ENCODE measurements at regions not wholly inside any gene's neighbourhood (a gene's known extent, or its start where the extent isn't known, plus 50 kb on each side); places are given as distances from the start of the nearest gene placed in this dataset.

DNA sequence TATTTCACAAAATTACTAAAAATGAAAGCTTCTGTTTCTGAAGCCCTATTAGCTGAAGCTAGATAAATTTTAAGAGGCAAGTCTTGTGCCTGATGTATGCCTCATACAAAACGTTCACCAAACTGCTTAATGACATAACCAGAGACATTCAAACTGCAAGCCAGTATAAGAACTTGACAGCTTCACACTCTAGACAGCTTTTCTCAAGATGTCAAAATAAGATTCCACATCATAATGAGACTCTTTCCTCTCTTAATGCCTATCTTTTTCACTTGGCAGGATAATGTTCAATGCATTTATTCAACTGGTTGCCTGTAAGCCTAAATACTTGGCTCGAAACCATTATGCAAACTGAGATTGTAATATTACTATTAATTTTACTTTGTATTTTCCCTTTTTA, 424.0 kb downstream of the LTN1 start:
- TF ChIP-seq USF1 (IDR thresholded peaks at IDR 0.05), result no peak
- TF ChIP-seq, protein P1, sequence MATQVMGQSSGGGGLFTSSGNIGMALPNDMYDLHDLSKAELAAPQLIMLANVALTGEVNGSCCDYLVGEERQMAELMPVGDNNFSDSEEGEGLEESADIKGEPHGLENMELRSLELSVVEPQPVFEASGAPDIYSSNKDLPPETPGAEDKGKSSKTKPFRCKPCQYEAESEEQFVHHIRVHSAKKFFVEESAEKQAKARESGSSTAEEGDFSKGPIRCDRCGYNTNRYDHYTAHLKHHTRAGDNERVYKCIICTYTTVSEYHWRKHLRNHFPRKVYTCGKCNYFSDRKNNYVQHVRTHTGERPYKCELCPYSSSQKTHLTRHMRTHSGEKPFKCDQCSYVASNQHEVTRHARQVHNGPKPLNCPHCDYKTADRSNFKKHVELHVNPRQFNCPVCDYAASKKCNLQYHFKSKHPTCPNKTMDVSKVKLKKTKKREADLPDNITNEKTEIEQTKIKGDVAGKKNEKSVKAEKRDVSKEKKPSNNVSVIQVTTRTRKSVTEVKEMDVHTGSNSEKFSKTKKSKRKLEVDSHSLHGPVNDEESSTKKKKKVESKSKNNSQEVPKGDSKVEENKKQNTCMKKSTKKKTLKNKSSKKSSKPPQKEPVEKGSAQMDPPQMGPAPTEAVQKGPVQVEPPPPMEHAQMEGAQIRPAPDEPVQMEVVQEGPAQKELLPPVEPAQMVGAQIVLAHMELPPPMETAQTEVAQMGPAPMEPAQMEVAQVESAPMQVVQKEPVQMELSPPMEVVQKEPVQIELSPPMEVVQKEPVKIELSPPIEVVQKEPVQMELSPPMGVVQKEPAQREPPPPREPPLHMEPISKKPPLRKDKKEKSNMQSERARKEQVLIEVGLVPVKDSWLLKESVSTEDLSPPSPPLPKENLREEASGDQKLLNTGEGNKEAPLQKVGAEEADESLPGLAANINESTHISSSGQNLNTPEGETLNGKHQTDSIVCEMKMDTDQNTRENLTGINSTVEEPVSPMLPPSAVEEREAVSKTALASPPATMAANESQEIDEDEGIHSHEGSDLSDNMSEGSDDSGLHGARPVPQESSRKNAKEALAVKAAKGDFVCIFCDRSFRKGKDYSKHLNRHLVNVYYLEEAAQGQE (IDR thresholded peaks at IDR 0.05; ENCODE audit: low read depth), result no peak
- no peak for TF ChIP-seq FOXM1 (IDR thresholded peaks at IDR 0.05; ENCODE audit: borderline replicate concordance, low read depth)
- TF ChIP-seq YY1 (IDR thresholded peaks at IDR 0.05; ENCODE audit: low read depth), result no peak

GRCh38 chr21:28561772-28562171, 430.9 kb downstream of the LTN1 start:
- TF ChIP-seq USF1 (IDR thresholded peaks at IDR 0.05) (no peak), CEBPB (IDR thresholded peaks at IDR 0.05) (no peak), TCF12 (IDR thresholded peaks at IDR 0.05; ENCODE audit: low read depth) (no peak), TEAD4 (IDR thresholded peaks at IDR 0.05) (no peak), EGR1 (IDR thresholded peaks at IDR 0.05) (no peak), CREB1 (IDR thresholded peaks at IDR 0.05; ENCODE audit: low read depth) (no peak), NFIC (IDR thresholded peaks at IDR 0.05) (no peak), YY1 (IDR thresholded peaks at IDR 0.05; ENCODE audit: low read depth) (no peak), TAF1 (IDR thresholded peaks at IDR 0.05; ENCODE audit: low read depth) (no peak), EP300 (IDR thresholded peaks at IDR 0.05; ENCODE audit: borderline replicate concordance) (no peak), ZBTB7A (IDR thresholded peaks at IDR 0.05; ENCODE audit: low read depth) (no peak), RAD21 (IDR thresholded peaks at IDR 0.05; ENCODE audit: low read depth) (no peak)
- TF ChIP-seq, protein P1 (IDR thresholded peaks at IDR 0.05; ENCODE audit: low read depth), result no peak

DNA sequence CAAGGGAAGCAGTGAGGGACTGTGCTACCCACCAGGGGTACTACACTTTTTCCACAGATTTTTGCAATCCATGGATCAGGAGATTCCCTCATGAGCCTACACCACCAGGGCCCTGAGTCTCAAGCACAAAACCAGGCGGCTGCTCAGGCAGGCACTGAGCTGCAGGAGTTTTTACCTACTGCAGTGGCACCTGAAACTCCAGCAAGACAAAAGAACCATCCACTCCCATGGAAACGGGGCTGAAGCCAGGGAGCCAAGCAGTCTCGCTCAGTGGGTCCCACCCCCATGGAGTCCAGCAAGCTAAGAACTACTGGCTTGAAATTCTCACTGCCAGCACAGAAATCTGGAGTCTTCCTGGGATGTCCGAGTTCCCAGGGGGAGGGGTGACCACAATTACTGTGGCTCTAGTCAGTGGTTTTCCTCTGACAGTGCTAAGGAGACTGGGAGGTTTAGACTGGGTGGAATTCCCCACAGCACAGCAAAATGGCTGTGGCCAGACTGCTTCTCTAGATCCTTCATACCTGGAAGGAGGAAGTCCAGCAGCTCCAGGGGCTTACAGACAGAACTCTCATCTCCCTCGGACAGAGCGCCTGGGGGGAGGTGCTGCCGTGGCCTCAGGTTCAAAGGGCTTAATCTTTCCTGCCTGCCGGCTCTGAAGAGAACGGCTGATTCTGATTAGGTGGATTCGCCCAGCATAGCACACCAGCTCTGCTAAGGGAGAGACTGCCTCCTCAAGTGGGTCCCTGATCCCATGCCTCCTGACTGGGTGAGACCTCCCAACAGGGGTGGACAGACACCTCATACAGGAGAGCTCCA, 437.8 kb downstream of the LTN1 start:
- TF ChIP-seq NFIC (IDR thresholded peaks at IDR 0.05) (no peak), ZBTB7A (IDR thresholded peaks at IDR 0.05; ENCODE audit: low read depth) (no peak), TCF12 (IDR thresholded peaks at IDR 0.05; ENCODE audit: low read depth) (no peak)

DNA sequence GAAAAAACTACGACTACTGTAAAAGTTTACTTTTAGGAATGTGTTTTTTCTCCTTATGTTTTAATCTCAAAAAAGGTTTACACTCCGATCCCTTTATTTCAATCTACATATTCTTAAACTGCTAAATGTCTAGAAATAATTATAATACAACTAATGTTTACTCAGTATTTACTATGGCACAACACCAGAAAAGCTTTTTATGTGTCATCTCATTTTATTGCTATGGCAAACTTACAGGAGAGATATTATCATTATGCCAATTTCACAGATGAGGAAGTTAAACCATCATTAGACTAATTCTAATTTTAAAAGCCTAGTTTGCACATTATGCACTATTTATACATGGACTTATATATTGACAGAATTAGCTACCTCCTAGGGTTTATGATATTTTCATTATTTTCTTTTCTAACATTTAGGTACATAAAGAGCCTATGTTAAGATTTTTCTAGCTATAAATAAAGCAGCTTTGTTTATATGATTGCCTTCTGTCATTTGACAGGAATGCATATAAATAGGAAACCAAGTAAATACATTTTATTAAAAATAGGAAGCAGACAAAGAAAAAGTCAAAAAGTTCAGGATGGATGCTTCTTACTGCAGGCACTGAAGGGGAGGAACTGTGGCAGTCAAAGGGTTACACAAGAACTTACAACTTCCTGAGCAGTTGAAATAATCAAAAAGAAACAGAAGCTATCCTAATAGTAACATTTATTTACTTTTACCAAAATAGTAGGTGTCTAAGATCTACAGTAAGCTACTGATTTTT, 442.4 kb downstream of the LTN1 start:
- TF ChIP-seq ZBTB7A (IDR thresholded peaks at IDR 0.05; ENCODE audit: low read depth) (no peak), NFIC (IDR thresholded peaks at IDR 0.05) (no peak), CREB1 (IDR thresholded peaks at IDR 0.05; ENCODE audit: low read depth) (no peak), YY1 (IDR thresholded peaks at IDR 0.05; ENCODE audit: low read depth) (no peak), TEAD4 (IDR thresholded peaks at IDR 0.05) (no peak), CEBPB (IDR thresholded peaks at IDR 0.05) (no peak), USF1 (IDR thresholded peaks at IDR 0.05) (no peak), EP300 (IDR thresholded peaks at IDR 0.05; ENCODE audit: borderline replicate concordance) (no peak), TCF12 (IDR thresholded peaks at IDR 0.05; ENCODE audit: low read depth) (no peak), EGR1 (IDR thresholded peaks at IDR 0.05) (no peak), RAD21 (IDR thresholded peaks at IDR 0.05; ENCODE audit: low read depth) (no peak), FOXM1 (IDR thresholded peaks at IDR 0.05; ENCODE audit: borderline replicate concordance, low read depth) (no peak), MAX (IDR thresholded peaks at IDR 0.05) (no peak), TAF1 (IDR thresholded peaks at IDR 0.05; ENCODE audit: low read depth) (no peak)
- TF ChIP-seq, protein P1 (IDR thresholded peaks at IDR 0.05; ENCODE audit: low read depth), result no peak

Measured in Ishikawa (cell line).